ENCODE measurements at regions not wholly inside any gene's neighbourhood (a gene's known extent, or its start where the extent isn't known, plus 50 kb on each side); places are given as distances from the start of the nearest gene placed in this dataset.
"Not testable (repeated sequence)": the region's sequence is repeated elsewhere in the genome, so short reads cannot be mapped to it uniquely, and the experiment has no call there.

GRCh38 chr9:625613-626012 lies 215.9 kb upstream of the DMRT1 start:
- Histone ChIP-seq H3K27ac (peak overlapping the region; percentile 3 to 8), H3K27me3 (replicated peaks; ENCODE audit: insufficient read depth) (no peaks in the 10 kb centered on the region), H3K4me1 (replicated peaks) (peaks cover 3% of the 10 kb centered on the region), H3K9me3 (no peaks in the 10 kb centered on the region), H3K36me3 (no peaks in the 10 kb centered on the region), H3K4me3 (no peak overlapping the region)
- intact Hi-C loops (cut with DNase I) = loop anchor here (5.0 kb wide), 1 partner anchor 57 kb away; no protein-coding TSS in a partner anchor
- TF ChIP-seq CTCF (IDR thresholded peaks at IDR 0.05) (no peak), POLR2A (IDR thresholded peaks at IDR 0.05) (no peak), POLR2AphosphoS5 (IDR thresholded peaks at IDR 0.05) (no peak)
- no peak for DNase-seq (ENCODE audit: low spot score)
- 22% methylated on average over 3 of the region's 3 CpGs for WGBS

GRCh38 chr9:626114-626513 lies 215.4 kb upstream of the DMRT1 start:
- peak overlapping the region; percentile 8 to 54 for H3K27ac ChIP-seq
- DNase-seq (ENCODE audit: low spot score); H3K27me3 ChIP-seq (replicated peaks; ENCODE audit: insufficient read depth); H3K4me1 ChIP-seq (replicated peaks); H3K4me3 ChIP-seq; H3K36me3 ChIP-seq; H3K9me3 ChIP-seq: not testable (repeated sequence)
- intact Hi-C loops (cut with DNase I) = loop anchor here (5.0 kb wide), 1 partner anchor 56 kb away; no protein-coding TSS in a partner anchor
- 47% methylated on average over 9 of the region's 9 CpGs for WGBS

GRCh38 chr9:626596-626995 lies 214.9 kb upstream of the DMRT1 start:
- intact Hi-C loops (cut with DNase I) = loop anchor here (5.0 kb wide), 1 partner anchor 56 kb away; no protein-coding TSS in a partner anchor

DNA sequence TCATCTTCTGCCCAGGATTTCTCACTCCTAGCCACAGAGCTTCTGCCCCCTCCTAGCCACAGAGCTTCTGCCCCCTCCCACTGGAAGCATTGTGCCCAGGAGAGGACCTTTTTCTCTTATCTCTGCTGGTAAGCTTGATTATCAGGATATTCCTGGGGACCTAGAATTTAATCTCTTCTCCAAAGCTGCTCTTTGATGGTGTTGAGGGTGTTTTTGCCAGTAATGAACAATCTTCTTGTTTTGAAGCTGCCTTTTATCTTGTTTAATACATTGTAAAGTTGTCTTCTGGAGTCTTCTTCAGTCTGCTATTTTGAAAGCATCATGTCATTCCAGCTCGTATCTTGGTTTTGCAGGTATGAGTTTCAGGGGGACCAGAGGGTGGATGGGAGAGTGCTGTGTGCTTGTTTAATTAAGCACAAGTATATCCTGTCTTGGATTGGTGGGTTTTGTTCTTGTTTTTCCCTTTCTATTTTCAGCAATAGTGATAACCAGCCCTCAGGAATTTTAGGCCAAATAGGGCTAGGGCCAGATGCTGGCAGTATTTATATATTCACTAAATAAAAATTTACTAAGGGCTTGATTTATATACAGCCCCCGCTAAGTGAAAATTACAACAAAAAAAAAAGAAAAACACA lies 214.0 kb upstream of the DMRT1 start:
- Histone ChIP-seq H3K4me3 (no peak overlapping the region), H3K36me3 (no peaks in the 10 kb centered on the region), H3K27me3 (replicated peaks; ENCODE audit: insufficient read depth) (no peaks in the 10 kb centered on the region), H3K4me1 (replicated peaks) (no peaks in the 10 kb centered on the region), H3K27ac (peak overlapping the region; percentile 8 to 54), H3K9me3 (no peaks in the 10 kb centered on the region)
- WGBS = 70% methylated on average over 2 of the region's 2 CpGs
- no peak for DNase-seq (ENCODE audit: low spot score)
- no peak for TF ChIP-seq CTCF (IDR thresholded peaks at IDR 0.05)
- TF ChIP-seq POLR2AphosphoS5 (IDR thresholded peaks at IDR 0.05) = no peak
- TF ChIP-seq POLR2A (IDR thresholded peaks at IDR 0.05) = no peak
- intact Hi-C loops (cut with DNase I) = loop anchor here (5.0 kb wide), 1 partner anchor 55 kb away; no protein-coding TSS in a partner anchor

More at GRCh38 chr9:626596-626995, 214.9 kb upstream of the DMRT1 start:
- H3K36me3 ChIP-seq = no peaks in the 10 kb centered on the region
- peak overlapping the region; percentile 8 to 54 for H3K27ac ChIP-seq
- DNase-seq (ENCODE audit: low spot score) = no peak
- no peaks in the 10 kb centered on the region for H3K4me1 ChIP-seq (replicated peaks)
- no peak for TF ChIP-seq POLR2AphosphoS5 (IDR thresholded peaks at IDR 0.05)
- no peak for TF ChIP-seq CTCF (IDR thresholded peaks at IDR 0.05)
- H3K4me3 ChIP-seq = no peak overlapping the region
- H3K9me3 ChIP-seq = no peaks in the 10 kb centered on the region
- no peaks in the 10 kb centered on the region for H3K27me3 ChIP-seq (replicated peaks; ENCODE audit: insufficient read depth)
- 47% methylated on average over 3 of the region's 3 CpGs for WGBS

- H3K4me1 ChIP-seq (replicated peaks) = no peaks in the 10 kb centered on the region
- H3K36me3 ChIP-seq = no peaks in the 10 kb centered on the region
- H3K27ac ChIP-seq = no peak overlapping the region
- no peaks in the 10 kb centered on the region for H3K9me3 ChIP-seq
- no peak overlapping the region for H3K4me3 ChIP-seq
- H3K27me3 ChIP-seq (replicated peaks; ENCODE audit: insufficient read depth) = no peaks in the 10 kb centered on the region
- intact Hi-C loops (cut with DNase I) = loop anchor here (5.0 kb wide), 1 partner anchor 53 kb away; no protein-coding TSS in a partner anchor
- TF ChIP-seq POLR2A (IDR thresholded peaks at IDR 0.05) = no peak
- no peak for TF ChIP-seq POLR2AphosphoS5 (IDR thresholded peaks at IDR 0.05)
- TF ChIP-seq CTCF (IDR thresholded peaks at IDR 0.05) = no peak
- DNase-seq (ENCODE audit: low spot score) = no peak
- 39% methylated on average over 3 of the region's 3 CpGs for WGBS
Measured at GRCh38 chr9:629146-629545, 212.4 kb upstream of the DMRT1 start.

Data from prostate gland (tissue), 2 donors.